OCI-LY1 (cell line): ENCODE measurements at regions not wholly inside any gene's neighbourhood (a gene's known extent, or its start where the extent isn't known, plus 50 kb on each side); places are given as distances from the start of the nearest gene placed in this dataset.

ENCODE experiments used
- H2AFZ ChIP-seq: fragments of 200-600 bp; sonication (generic), shearing (Covaris generic); 2 replicates; pipeline ENCODE4 v1.6.0; 2014; ENCODE audit warnings: antibody characterized with exemption, mild to moderate bottlenecking, low read length
- H3F3A ChIP-seq: fragments of 200-600 bp; sonication (generic), shearing (Covaris generic); 2 replicates; pipeline ENCODE4 v1.6.0; 2014; ENCODE audit warnings: mild to moderate bottlenecking, antibody characterized with exemption, low read length, moderate library complexity; ENCODE audit not compliant: insufficient read depth
- H3K27ac ChIP-seq: fragments of 200-600 bp; sonication (generic); 2 replicates; pipeline ENCODE4 v1.5.1; 2014; ENCODE audit warnings: low read length, mixed run types, mild to moderate bottlenecking, low read depth; ENCODE audit not compliant: poor library complexity, severe bottlenecking
- H3K27me3 ChIP-seq: fragments of 200-600 bp; sonication (generic); 2 replicates; pipeline ENCODE4 v1.6.0; 2014; ENCODE audit warnings: antibody characterized with exemption, mild to moderate bottlenecking, low read length, moderate library complexity; ENCODE audit not compliant: insufficient read depth
- H3K36me3 ChIP-seq: fragments of 200-600 bp; sonication (generic); 2 replicates; pipeline ENCODE4 v1.6.1; 2014; ENCODE audit warnings: mild to moderate bottlenecking, antibody characterized with exemption, low read length, moderate library complexity, mixed read lengths; ENCODE audit not compliant: insufficient read depth
- H3K4me1 ChIP-seq: fragments of 200-600 bp; sonication (generic); 2 replicates; pipeline ENCODE4 v1.5.1; 2014; ENCODE audit warnings: mild to moderate bottlenecking, low read length, moderate library complexity; ENCODE audit not compliant: insufficient read depth, severe bottlenecking
- H3K4me2 ChIP-seq: fragments of 200-600 bp; sonication (generic), shearing (Covaris generic); 2 replicates; pipeline ENCODE4 v1.6.1; 2014; ENCODE audit warnings: low read length
- H3K4me3 ChIP-seq: fragments of 200-600 bp; sonication (generic); 2 replicates; pipeline ENCODE4 v1.5.1; 2014; ENCODE audit warnings: low read length, low read depth, mild to moderate bottlenecking, mixed read lengths; ENCODE audit not compliant: poor library complexity, severe bottlenecking
- H3K79me2 ChIP-seq: fragments of 200-600 bp; shearing (Covaris generic); 2 replicates; pipeline ENCODE4 v1.6.1; 2016; ENCODE audit warnings: mixed run types, low read length, mixed read lengths; ENCODE audit not compliant: insufficient read depth
- H3K9ac ChIP-seq: fragments of 200-600 bp; sonication (generic), shearing (Covaris generic); 2 replicates; pipeline ENCODE4 v1.6.1; 2014; ENCODE audit warnings: mild to moderate bottlenecking, low read length, mixed read lengths
- H3K9me2 ChIP-seq: fragments of 200-600 bp; sonication (generic), shearing (Covaris generic); 2 replicates; pipeline ENCODE4 v1.6.1; 2014; ENCODE audit warnings: low read depth, mild to moderate bottlenecking, low read length, mixed read lengths
- H3K9me3 ChIP-seq: fragments of 200-600 bp; shearing (Covaris generic); 2 replicates; pipeline ENCODE4 v1.6.1; 2014; ENCODE audit warnings: low read length, mixed read lengths
- H4K20me1 ChIP-seq: fragments of 200-600 bp; sonication (generic), shearing (Covaris generic); 2 replicates; pipeline ENCODE4 v1.6.0; 2016; ENCODE audit warnings: mild to moderate bottlenecking, low read length; ENCODE audit not compliant: insufficient read depth
- EZH2 ChIP-seq: fragments of 200-600 bp; sonication (generic), shearing (Covaris generic); IDR thresholded peaks from 2 replicates; pipeline ENCODE4 v1.8.0; 2017; ENCODE audit warnings: borderline replicate concordance, mixed run types, mild to moderate bottlenecking, antibody characterized with exemption, low read length, moderate library complexity, mixed read lengths
- TF ChIP-seq, protein P1 (sequence below): fragments of 200-600 bp; sonication (generic), shearing (Covaris generic); IDR thresholded peaks from 2 replicates; pipeline ENCODE4 v1.5.1; 2017; ENCODE audit warnings: mild to moderate bottlenecking, antibody characterized with exemption, low read length, moderate library complexity, mixed read lengths

DNA sequence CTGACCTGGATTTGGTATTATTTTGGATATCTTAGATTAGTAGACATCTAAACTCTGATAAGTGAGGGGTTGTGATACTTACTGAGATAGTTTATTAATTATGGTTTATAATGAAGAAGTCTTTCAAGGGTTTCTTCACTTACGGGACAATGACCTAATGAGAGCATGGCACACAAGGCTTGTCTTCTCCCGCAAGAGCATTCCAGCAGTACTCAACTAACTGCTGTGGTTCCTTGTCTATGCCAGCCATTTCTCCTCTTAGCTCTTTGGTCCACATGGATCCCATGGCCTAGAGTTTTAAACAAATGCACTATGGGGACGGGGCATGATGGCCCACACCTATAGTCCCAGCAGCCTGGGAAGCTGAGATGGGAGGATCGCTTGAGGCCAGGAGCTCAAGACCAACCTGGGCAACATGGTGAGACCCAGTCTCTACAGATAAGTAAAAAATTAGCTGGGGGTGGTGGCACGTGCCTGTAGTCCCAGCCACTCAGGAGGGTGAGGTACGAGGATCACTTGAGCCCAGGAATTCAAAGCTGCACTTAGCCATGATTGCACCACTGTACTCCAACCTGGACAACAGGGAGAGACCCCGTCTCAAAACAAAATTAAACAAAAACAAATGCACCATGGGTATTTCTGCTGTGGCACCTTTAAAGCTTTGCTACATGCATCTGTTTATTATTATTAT is 161.7 kb upstream of the MYCN start:
- H3K4me2 ChIP-seq = no peak overlapping the region
- no peaks in the 10 kb centered on the region for H4K20me1 ChIP-seq
- H2AFZ ChIP-seq = no peak overlapping the region
- no peaks in the 10 kb centered on the region for H3K9me2 ChIP-seq
- H3K4me3 ChIP-seq = no peak overlapping the region
- no peaks in the 10 kb centered on the region for H3K9me3 ChIP-seq
- H3K79me2 ChIP-seq = no peaks in the 10 kb centered on the region
- no peaks in the 10 kb centered on the region for H3K4me1 ChIP-seq
- H3K9ac ChIP-seq = no peak overlapping the region
- TF ChIP-seq, protein P1, sequence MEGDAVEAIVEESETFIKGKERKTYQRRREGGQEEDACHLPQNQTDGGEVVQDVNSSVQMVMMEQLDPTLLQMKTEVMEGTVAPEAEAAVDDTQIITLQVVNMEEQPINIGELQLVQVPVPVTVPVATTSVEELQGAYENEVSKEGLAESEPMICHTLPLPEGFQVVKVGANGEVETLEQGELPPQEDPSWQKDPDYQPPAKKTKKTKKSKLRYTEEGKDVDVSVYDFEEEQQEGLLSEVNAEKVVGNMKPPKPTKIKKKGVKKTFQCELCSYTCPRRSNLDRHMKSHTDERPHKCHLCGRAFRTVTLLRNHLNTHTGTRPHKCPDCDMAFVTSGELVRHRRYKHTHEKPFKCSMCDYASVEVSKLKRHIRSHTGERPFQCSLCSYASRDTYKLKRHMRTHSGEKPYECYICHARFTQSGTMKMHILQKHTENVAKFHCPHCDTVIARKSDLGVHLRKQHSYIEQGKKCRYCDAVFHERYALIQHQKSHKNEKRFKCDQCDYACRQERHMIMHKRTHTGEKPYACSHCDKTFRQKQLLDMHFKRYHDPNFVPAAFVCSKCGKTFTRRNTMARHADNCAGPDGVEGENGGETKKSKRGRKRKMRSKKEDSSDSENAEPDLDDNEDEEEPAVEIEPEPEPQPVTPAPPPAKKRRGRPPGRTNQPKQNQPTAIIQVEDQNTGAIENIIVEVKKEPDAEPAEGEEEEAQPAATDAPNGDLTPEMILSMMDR = no peak
- no peak for TF ChIP-seq EZH2
- no peak overlapping the region for H3K27ac ChIP-seq
- no peaks in the 10 kb centered on the region for H3K27me3 ChIP-seq
- H3K36me3 ChIP-seq = no peaks in the 10 kb centered on the region
- no peaks in the 10 kb centered on the region for H3F3A ChIP-seq

DNA sequence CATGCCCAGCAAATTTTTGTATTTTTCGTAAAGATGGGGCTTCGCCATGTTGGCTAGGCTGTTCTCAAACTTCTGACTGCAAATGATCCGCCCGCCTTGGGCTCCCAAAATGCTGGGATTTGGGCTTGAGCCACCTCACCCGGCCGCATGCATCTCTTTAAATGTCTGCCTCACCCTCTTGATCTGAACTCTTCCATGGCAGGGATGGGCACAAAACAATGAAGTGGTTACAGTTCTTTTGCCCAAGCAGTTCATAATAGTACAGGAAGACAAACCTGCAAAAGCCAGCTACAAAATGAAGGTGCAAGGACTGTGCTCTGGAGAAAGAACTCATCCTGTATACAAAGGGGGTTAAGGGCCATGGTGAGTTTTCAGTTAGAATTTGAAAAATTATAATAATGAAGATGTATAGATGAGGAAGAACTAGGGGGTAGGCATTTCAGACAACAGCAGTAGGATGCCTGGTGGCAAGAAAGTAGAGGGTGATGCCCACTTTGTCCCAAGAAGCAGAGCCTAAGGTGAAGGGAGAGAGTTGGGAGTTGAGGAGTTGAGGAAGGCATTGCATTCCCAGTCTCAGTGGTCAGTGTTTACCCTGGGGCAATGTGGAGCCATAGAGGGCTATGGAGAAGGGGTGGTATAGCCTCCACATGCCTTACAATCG is 160.8 kb upstream of the MYCN start:
- no peak for TF ChIP-seq EZH2
- TF ChIP-seq, protein P1 = no peak

DNA sequence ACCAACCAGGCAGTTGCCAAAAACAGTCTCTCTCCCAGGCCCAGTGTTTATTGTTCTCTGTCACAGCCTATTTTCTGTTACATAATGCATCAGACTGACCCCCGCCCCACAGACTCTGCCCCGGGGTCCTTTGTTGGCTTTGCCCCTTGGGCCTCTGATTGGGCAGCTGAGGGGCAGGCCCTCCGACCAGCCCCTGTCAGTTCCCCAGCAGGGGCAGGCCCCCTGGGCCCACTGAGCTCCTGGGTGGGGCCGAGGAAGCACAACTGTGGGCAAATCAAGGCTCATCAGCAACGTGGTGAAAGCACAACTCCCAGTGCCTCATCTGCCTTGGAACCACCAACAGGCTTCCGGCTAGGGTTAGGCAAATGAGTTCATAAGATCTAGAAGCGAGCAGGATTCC is 160.1 kb upstream of the MYCN start:
- H2AFZ ChIP-seq = no peak overlapping the region
- H3K4me3 ChIP-seq = no peak overlapping the region
- no peaks in the 10 kb centered on the region for H3K79me2 ChIP-seq
- H3K27ac ChIP-seq = no peak overlapping the region
- H3K4me2 ChIP-seq = no peak overlapping the region
- no peak for TF ChIP-seq EZH2
- TF ChIP-seq, protein P1 = no peak
- H3K9ac ChIP-seq = no peak overlapping the region
- H3K9me2 ChIP-seq = no peaks in the 10 kb centered on the region
- H3F3A ChIP-seq = no peaks in the 10 kb centered on the region
- H3K4me1 ChIP-seq = no peaks in the 10 kb centered on the region
- no peaks in the 10 kb centered on the region for H3K36me3 ChIP-seq
- H3K9me3 ChIP-seq = no peaks in the 10 kb centered on the region
- no peaks in the 10 kb centered on the region for H3K27me3 ChIP-seq
- H4K20me1 ChIP-seq = no peaks in the 10 kb centered on the region

More for the DNA sequence above, 160.8 kb upstream of the MYCN start:
- Histone ChIP-seq H3K9ac (no peak overlapping the region), H3K4me2 (no peak overlapping the region), H3K4me1 (no peaks in the 10 kb centered on the region), H3K27me3 (no peaks in the 10 kb centered on the region), H4K20me1 (no peaks in the 10 kb centered on the region), H3K27ac (no peak overlapping the region), H3K9me2 (no peaks in the 10 kb centered on the region), H3K79me2 (no peaks in the 10 kb centered on the region), H3F3A (no peaks in the 10 kb centered on the region), H2AFZ (no peak overlapping the region), H3K36me3 (no peaks in the 10 kb centered on the region), H3K9me3 (no peaks in the 10 kb centered on the region), H3K4me3 (no peak overlapping the region)
